ENCODE measurements at regions not wholly inside any gene's neighbourhood (a gene's known extent, or its start where the extent isn't known, plus 50 kb on each side); places are given as distances from the start of the nearest gene placed in this dataset.

- TF ChIP-seq, protein P1, sequence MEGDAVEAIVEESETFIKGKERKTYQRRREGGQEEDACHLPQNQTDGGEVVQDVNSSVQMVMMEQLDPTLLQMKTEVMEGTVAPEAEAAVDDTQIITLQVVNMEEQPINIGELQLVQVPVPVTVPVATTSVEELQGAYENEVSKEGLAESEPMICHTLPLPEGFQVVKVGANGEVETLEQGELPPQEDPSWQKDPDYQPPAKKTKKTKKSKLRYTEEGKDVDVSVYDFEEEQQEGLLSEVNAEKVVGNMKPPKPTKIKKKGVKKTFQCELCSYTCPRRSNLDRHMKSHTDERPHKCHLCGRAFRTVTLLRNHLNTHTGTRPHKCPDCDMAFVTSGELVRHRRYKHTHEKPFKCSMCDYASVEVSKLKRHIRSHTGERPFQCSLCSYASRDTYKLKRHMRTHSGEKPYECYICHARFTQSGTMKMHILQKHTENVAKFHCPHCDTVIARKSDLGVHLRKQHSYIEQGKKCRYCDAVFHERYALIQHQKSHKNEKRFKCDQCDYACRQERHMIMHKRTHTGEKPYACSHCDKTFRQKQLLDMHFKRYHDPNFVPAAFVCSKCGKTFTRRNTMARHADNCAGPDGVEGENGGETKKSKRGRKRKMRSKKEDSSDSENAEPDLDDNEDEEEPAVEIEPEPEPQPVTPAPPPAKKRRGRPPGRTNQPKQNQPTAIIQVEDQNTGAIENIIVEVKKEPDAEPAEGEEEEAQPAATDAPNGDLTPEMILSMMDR (IDR thresholded peaks at IDR 0.05): no peak
- TF ChIP-seq EP300 (IDR thresholded peaks at IDR 0.05) (no peak), POLR2AphosphoS5 (IDR thresholded peaks at IDR 0.05) (no peak), POLR2A (IDR thresholded peaks at IDR 0.05) (no peak)
Observed at GRCh38 chr4:24417206-24417605, 167.1 kb downstream of the DHX15 start.

Measured in suprapubic skin (tissue), 4 donors.